Progenitor cell of endocrine pancreas (in vitro differentiated cells): ENCODE measurements at regions not wholly inside any gene's neighbourhood (a gene's known extent, or its start where the extent isn't known, plus 50 kb on each side); places are given as distances from the start of the nearest gene placed in this dataset.

Source experiments
- DNase-seq: peaks from one replicate; pipeline ENCODE4 v3.0.0; 2021; ENCODE audit warnings: low spot score; ENCODE audit not compliant: unreplicated experiment
- H3K27ac Mint-ChIP-seq: 2 replicates; pipeline ENCODE4 v1.8.0; 2021; ENCODE audit warnings: mild to moderate bottlenecking, moderate library complexity, mixed read lengths
- H3K27me3 Mint-ChIP-seq: 2 replicates; pipeline ENCODE4 v1.8.0; 2021; ENCODE audit warnings: mixed read lengths
- H3K36me3 Mint-ChIP-seq: 2 replicates; pipeline ENCODE4 v1.8.0; 2022; ENCODE audit warnings: mixed read lengths; ENCODE audit not compliant: insufficient read depth
- H3K4me1 Mint-ChIP-seq: 2 replicates; pipeline ENCODE4 v1.8.0; 2021; ENCODE audit warnings: low read depth, mixed read lengths
- H3K4me3 Mint-ChIP-seq: 2 replicates; pipeline ENCODE4 v1.8.0; 2021; ENCODE audit warnings: low read depth, mild to moderate bottlenecking, moderate library complexity, mixed read lengths
- H3K9me3 Mint-ChIP-seq: 2 replicates; pipeline ENCODE4 v1.8.0; 2021; ENCODE audit warnings: low read depth, mixed read lengths
- TF ChIP-seq, protein P1 (sequence below): fragments of 200-600 bp; sonication (generic); IDR thresholded peaks from one replicate; pipeline ENCODE4 v1.5.0; 2021; ENCODE audit warnings: antibody characterized with exemption, mild to moderate bottlenecking; ENCODE audit not compliant: unreplicated experiment

DNA sequence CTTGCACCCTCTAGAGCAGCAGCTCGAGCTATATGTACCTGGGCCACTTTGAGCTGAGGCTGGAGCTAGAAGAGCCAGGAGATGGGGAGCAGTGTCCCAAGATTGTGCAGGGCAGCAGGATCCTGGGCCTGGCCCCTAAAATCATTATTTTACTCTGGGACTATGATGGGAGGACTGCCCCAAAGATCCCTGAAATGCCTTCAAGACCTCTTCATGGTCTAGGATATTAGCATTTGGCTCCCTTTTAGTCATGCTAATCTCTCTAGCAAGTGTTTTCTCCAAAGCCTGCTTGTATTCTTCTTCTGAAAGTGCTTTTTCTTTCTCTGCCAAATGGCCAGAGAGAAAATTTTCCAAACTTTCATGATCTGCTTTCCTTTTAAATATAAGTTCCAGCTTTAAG lies 211.6 kb downstream of the PARM1 start:
- TF ChIP-seq, protein P1, sequence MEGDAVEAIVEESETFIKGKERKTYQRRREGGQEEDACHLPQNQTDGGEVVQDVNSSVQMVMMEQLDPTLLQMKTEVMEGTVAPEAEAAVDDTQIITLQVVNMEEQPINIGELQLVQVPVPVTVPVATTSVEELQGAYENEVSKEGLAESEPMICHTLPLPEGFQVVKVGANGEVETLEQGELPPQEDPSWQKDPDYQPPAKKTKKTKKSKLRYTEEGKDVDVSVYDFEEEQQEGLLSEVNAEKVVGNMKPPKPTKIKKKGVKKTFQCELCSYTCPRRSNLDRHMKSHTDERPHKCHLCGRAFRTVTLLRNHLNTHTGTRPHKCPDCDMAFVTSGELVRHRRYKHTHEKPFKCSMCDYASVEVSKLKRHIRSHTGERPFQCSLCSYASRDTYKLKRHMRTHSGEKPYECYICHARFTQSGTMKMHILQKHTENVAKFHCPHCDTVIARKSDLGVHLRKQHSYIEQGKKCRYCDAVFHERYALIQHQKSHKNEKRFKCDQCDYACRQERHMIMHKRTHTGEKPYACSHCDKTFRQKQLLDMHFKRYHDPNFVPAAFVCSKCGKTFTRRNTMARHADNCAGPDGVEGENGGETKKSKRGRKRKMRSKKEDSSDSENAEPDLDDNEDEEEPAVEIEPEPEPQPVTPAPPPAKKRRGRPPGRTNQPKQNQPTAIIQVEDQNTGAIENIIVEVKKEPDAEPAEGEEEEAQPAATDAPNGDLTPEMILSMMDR: no peak
- no peaks in the 10 kb centered on the region for H3K27me3 Mint-ChIP-seq
- H3K9me3 Mint-ChIP-seq: no peaks in the 10 kb centered on the region
- no peak overlapping the region for H3K27ac Mint-ChIP-seq
- no peak overlapping the region for H3K4me3 Mint-ChIP-seq
- no peaks in the 10 kb centered on the region for H3K4me1 Mint-ChIP-seq
- DNase-seq: no peak
- H3K36me3 Mint-ChIP-seq: no peaks in the 10 kb centered on the region

DNA sequence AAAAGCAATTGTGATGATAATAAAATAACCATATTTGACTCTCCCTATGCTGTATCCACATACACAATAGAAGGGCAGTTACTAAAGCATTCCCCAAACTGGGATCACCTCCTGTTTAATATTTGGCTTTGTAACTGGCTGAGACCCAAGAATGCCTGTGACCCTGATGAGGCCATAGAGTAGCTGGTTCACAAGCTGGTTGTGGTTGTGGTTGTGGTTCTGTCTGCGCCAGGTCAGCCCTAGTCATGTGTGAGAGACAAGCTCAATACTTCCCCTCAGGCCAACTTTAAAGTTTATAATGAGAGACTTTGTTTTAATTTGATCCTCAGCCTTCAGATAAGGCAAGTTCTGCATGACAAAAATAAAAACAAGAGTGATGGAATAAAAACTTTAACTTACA lies 209.9 kb downstream of the PARM1 start:
- no peaks in the 10 kb centered on the region for H3K4me1 Mint-ChIP-seq
- H3K36me3 Mint-ChIP-seq: no peaks in the 10 kb centered on the region
- no peak overlapping the region for H3K27ac Mint-ChIP-seq
- DNase-seq: no peak
- no peaks in the 10 kb centered on the region for H3K27me3 Mint-ChIP-seq
- TF ChIP-seq, protein P1: no peak
- no peaks in the 10 kb centered on the region for H3K9me3 Mint-ChIP-seq
- H3K4me3 Mint-ChIP-seq: no peak overlapping the region

DNA sequence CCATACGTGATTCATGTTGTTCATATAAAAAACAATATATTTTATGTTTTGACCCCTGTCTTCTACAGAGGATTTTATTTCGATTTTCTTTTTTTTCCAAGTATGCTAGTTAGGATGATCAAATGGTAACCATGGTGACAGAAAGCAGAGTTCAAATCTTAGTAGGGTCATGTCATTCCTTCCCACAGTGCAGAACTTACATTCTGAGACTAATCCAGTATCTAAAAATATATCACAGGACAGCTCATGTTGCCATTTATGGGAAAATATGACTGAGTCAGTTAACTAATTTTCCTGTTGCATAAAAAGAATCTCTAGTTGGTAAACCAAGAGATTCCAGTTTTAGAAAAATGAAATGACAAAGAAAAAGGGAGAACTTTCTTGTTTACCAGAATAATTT lies 209.5 kb downstream of the PARM1 start:
- no peaks in the 10 kb centered on the region for H3K9me3 Mint-ChIP-seq
- no peak for DNase-seq
- H3K27me3 Mint-ChIP-seq: no peaks in the 10 kb centered on the region
- no peaks in the 10 kb centered on the region for H3K4me1 Mint-ChIP-seq
- H3K4me3 Mint-ChIP-seq: no peak overlapping the region
- no peaks in the 10 kb centered on the region for H3K36me3 Mint-ChIP-seq
- TF ChIP-seq, protein P1: no peak
- H3K27ac Mint-ChIP-seq: no peak overlapping the region

DNA sequence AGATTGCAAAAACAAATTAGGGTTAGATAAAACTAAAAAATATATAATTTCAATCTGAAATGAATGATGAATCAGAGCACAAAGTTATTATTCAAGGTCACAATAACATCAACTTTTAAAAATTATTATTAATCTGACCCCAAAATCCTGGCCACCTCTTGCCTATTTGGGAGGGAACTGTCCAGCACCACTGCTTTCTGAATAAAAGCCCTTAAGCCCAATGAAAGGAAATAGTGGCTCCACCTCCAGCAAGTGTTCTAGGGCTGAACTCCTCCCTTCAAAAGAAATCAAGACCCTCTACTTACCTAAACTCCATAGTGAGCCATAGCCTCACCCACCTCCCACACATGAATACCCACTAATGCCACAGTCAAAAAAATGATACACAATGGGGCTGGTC lies 208.2 kb downstream of the PARM1 start:
- H3K9me3 Mint-ChIP-seq: no peaks in the 10 kb centered on the region
- DNase-seq: no peak
- no peak overlapping the region for H3K27ac Mint-ChIP-seq
- TF ChIP-seq, protein P1: no peak
- H3K36me3 Mint-ChIP-seq: no peaks in the 10 kb centered on the region
- no peak overlapping the region for H3K4me3 Mint-ChIP-seq
- H3K4me1 Mint-ChIP-seq: no peaks in the 10 kb centered on the region
- H3K27me3 Mint-ChIP-seq: no peaks in the 10 kb centered on the region

DNA sequence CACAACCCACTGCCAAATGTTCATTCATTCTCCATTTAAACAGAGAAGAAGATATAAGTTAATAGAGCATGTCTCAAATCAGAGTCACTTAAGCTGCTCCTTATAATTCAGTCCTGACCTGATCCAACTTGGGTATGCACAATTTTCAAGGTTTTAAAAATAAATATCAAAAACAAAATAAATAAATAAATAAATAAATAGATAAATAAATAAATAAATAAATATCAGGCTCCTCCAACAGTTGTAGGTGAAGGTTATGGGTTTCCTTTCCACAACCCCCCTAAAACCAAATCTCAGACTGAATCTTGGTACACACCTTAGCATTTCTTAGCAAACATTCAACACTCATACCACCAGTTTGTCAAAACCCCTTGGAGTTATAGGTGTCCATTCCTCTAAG lies 204.4 kb downstream of the PARM1 start:
- H3K36me3 Mint-ChIP-seq: peaks cover 1% of the 10 kb centered on the region
- H3K4me1 Mint-ChIP-seq: no peaks in the 10 kb centered on the region
- TF ChIP-seq, protein P1: no peak
- H3K4me3 Mint-ChIP-seq: no peak overlapping the region
- no peak for DNase-seq
- H3K27ac Mint-ChIP-seq: no peak overlapping the region
- H3K9me3 Mint-ChIP-seq: peaks cover 4% of the 10 kb centered on the region
- H3K27me3 Mint-ChIP-seq: no peaks in the 10 kb centered on the region
